ENCODE measurements at regions not wholly inside any gene's neighbourhood (a gene's known extent, or its start where the extent isn't known, plus 50 kb on each side); places are given as distances from the start of the nearest gene placed in this dataset.
"Not testable (repeated sequence)": the region's sequence is repeated elsewhere in the genome, so short reads cannot be mapped to it uniquely, and the experiment has no call there.

DNA sequence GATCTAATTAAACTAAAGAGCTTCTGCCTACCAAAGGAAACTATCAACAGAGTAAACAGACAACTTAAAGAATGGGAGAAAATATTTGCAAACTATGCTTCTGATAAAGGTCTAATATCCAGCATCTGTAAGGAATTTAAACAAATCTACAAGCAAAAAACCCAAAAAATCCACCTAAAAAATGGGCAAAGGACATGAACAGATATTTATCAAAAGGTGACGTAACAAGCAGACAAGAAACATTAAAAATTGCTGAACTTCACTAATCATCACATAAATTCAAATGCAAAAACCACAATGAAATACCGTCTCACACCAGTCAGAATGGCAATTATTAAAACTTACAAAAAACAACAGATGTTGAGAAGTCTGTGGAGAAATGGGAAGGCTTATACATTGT is 498.6 kb upstream of the TPTE start:
- H3K9me3 ChIP-seq (ENCODE audit: insufficient read depth, low read depth, low read length), result peaks cover 61% of the 10 kb centered on the region
- H3K27ac ChIP-seq (ENCODE audit: low read length); H3K4me1 ChIP-seq (ENCODE audit: insufficient read depth, low read length); H3K36me3 ChIP-seq (ENCODE audit: insufficient read depth, low read depth, low read length); H3K27me3 ChIP-seq (ENCODE audit: insufficient read depth, low read length); H3K4me3 ChIP-seq (ENCODE audit: low read length); H3K9ac ChIP-seq (ENCODE audit: low read depth, low read length): not testable (repeated sequence)
